CD14-positive monocyte (primary cell): ENCODE measurements at regions not wholly inside any gene's neighbourhood (a gene's known extent, or its start where the extent isn't known, plus 50 kb on each side); places are given as distances from the start of the nearest gene placed in this dataset.
A peak's percentile ranks its signal among the peaks of the same experiment; 100 is the strongest.

Experiments
- DNase-seq, 3 donors: peaks; one replicate each; pipeline ENCODE4 v3.0.0-alpha.2; 2011 to 2022
- H2AFZ ChIP-seq: 2 replicates; pipeline ENCODE4 v1.6.0; 2012; ENCODE audit warnings: mild to moderate bottlenecking, low read depth, low read length, inconsistent platforms; ENCODE audit not compliant: insufficient read depth, poor library complexity, severe bottlenecking
- H3K27ac ChIP-seq, 2 donors: 1 replicate in 1 of 2; 2 replicates in 1 of 2; pipeline ENCODE4 v1.5.1; 2012 to 2013; ENCODE audit warnings: low read length in 2 of 2, control low read depth in 1 of 2, inconsistent platforms in 1 of 2, low read depth in 1 of 2, mild to moderate bottlenecking in 1 of 2
- H3K27me3 ChIP-seq, 2 donors: one replicate each; pipeline versions ENCODE4 v1.6.0 to v1.6.1; 2011 to 2013; ENCODE audit warnings: low read length in 2 of 2; ENCODE audit not compliant: control insufficient read depth in 2 of 2, insufficient read depth in 2 of 2
- H3K36me3 ChIP-seq, 2 donors: replicated peaks in 1 of 2; 1 replicate in 1 of 2; 2 replicates in 1 of 2; pipeline versions ENCODE4 v1.5.1 to v1.6.1; 2012 to 2013; ENCODE audit warnings: low read length in 2 of 2, control low read depth in 1 of 2, inconsistent platforms in 1 of 2, mild to moderate bottlenecking in 1 of 2; ENCODE audit not compliant: insufficient read depth in 2 of 2, control insufficient read depth in 1 of 2
- H3K4me1 ChIP-seq, 2 donors: 1 replicate in 1 of 2; 2 replicates in 1 of 2; pipeline versions ENCODE4 v1.5.1 to v1.6.1; 2012 to 2013; ENCODE audit warnings: low read length in 2 of 2, control low read depth in 1 of 2, inconsistent platforms in 1 of 2, mild to moderate bottlenecking in 1 of 2, moderate library complexity in 1 of 2; ENCODE audit not compliant: insufficient read depth in 2 of 2, control insufficient read depth in 1 of 2
- H3K4me2 ChIP-seq: replicated peaks from 2 replicates; pipeline ENCODE3; 2012; ENCODE audit warnings: low read length, moderate library complexity, mild to moderate bottlenecking; ENCODE audit not compliant: poor library complexity, severe bottlenecking; ENCODE audit errors: extremely low read depth
- H3K4me3 ChIP-seq, 3 experiments: fragments of 200-600 bp in 1 of 3; sonication (generic) in 1 of 3; replicated peaks in 1 of 3; 1 replicate in 2 of 3; 2 replicates in 1 of 3; pipeline ENCODE4 v1.5.1; 2011 to 2013; ENCODE audit warnings: low read length in 3 of 3, mild to moderate bottlenecking in 3 of 3, control low read depth in 2 of 3, low read depth in 2 of 3, inconsistent platforms in 1 of 3, moderate library complexity in 1 of 3
- H3K79me2 ChIP-seq: 2 replicates; pipeline ENCODE4 v1.6.0; 2012; ENCODE audit warnings: mild to moderate bottlenecking, control low read depth, inconsistent platforms, low read length, moderate library complexity; ENCODE audit not compliant: insufficient read depth
- H3K9ac ChIP-seq: 2 replicates; pipeline ENCODE4 v1.6.0; 2017; ENCODE audit warnings: low read length, mild to moderate bottlenecking; ENCODE audit not compliant: insufficient read depth, poor library complexity, severe bottlenecking
- H3K9me3 ChIP-seq, 2 donors: replicated peaks in 1 of 2; 1 replicate in 1 of 2; 2 replicates in 1 of 2; pipeline versions ENCODE4 v1.5.1 to v1.6.1; 2012 to 2013; ENCODE audit warnings: low read length in 2 of 2, control low read depth in 1 of 2; ENCODE audit not compliant: control insufficient read depth in 1 of 2, insufficient read depth in 1 of 2
- H4K20me1 ChIP-seq: 2 replicates; pipeline ENCODE4 v1.6.0; 2012; ENCODE audit warnings: mild to moderate bottlenecking, low read length, control low read depth, moderate library complexity; ENCODE audit not compliant: insufficient read depth
- H3K27ac Mint-ChIP-seq, 7 donors: one replicate each; pipeline ENCODE4 v1.8.0; 2020; ENCODE audit warnings: mild to moderate bottlenecking in 7 of 7, mixed read lengths in 7 of 7, moderate library complexity in 6 of 7, inconsistent platforms in 2 of 7
- H3K27me3 Mint-ChIP-seq, 3 donors: one replicate each; pipeline ENCODE4 v1.8.0; 2021 to 2022; ENCODE audit warnings: low read depth in 3 of 3, mild to moderate bottlenecking in 3 of 3, mixed read lengths in 3 of 3, moderate library complexity in 3 of 3, inconsistent platforms in 1 of 3
- H3K36me3 Mint-ChIP-seq, 2 donors: one replicate each; pipeline ENCODE4 v1.8.0; 2020; ENCODE audit warnings: mixed read lengths in 2 of 2, inconsistent platforms in 1 of 2, mild to moderate bottlenecking in 1 of 2
- H3K4me1 Mint-ChIP-seq: one replicate; pipeline ENCODE4 v1.8.0; 2020; ENCODE audit warnings: mild to moderate bottlenecking, mixed read lengths
- H3K4me3 Mint-ChIP-seq, 2 donors: one replicate each; pipeline ENCODE4 v1.8.0; 2020; ENCODE audit warnings: mild to moderate bottlenecking in 2 of 2, mixed read lengths in 2 of 2, moderate library complexity in 1 of 2
- H3K9me3 Mint-ChIP-seq, 7 donors: one replicate each; pipeline ENCODE4 v1.8.0; 2020 to 2022; ENCODE audit warnings: mixed read lengths in 7 of 7, mild to moderate bottlenecking in 6 of 7, moderate library complexity in 6 of 7, inconsistent platforms in 2 of 7
- WGBS: methylation state at CpG from one replicate; pipeline ENCODE4 v1.1.5; 2013; ENCODE audit warnings: missing lambda C conversion rate; ENCODE audit not compliant: insufficient coverage; 5-methylcytosine and 5-hydroxymethylcytosine counted together
- intact Hi-C, 2 donors: fragments of 100-400 bp; cut with micrococcal nuclease; formaldehyde crosslinking; loops; one replicate each; pipeline versions ENCODE4 v1.15.0 to v1.15.1; 2023
- TF ChIP-seq, protein P1 (sequence below): fragments of 200-600 bp; IDR thresholded peaks from one replicate; pipeline ENCODE4 v1.8.0; 2022; ENCODE audit warnings: antibody characterized with exemption, mild to moderate bottlenecking

DNA sequence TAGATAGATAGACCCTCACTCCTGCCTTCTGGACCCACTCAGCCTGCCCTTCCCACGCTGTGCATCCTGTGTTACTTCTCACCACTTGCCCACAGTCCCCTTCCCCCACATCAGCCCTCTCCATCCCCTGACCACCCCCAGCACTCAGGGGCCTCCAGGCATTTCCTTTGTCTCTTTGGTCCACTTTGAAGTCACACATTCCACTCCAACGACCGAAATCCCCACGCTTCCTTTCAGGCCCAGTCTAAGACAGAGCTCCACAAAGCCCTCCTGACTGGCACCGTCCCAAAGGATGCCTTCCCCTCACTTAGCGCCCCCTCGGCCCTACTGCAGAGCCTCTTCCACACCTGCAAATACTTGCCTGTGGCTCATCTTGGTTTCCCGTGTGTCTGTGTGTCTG is 83.8 kb downstream of the FOXF2 start:
- Mint-ChIP-seq H3K27me3 (peaks cover 3 to 10% (median 8%) of the 10 kb centered on the region in 3 donors), H3K27ac (peak overlapping the region in 1 of 7 donors; percentile 30), H3K4me1 (no peaks in the 10 kb centered on the region), H3K36me3 (no peaks in the 10 kb centered on the region), H3K4me3 (no peak overlapping the region), H3K9me3 (peaks cover 0 to 2% (median 0%) of the 10 kb centered on the region in 7 donors)
- Histone ChIP-seq H2AFZ (no peak overlapping the region), H3K27me3 (no peaks in the 10 kb centered on the region), H3K79me2 (no peaks in the 10 kb centered on the region), H4K20me1 (no peaks in the 10 kb centered on the region), H3K9me3 (no peaks in the 10 kb centered on the region), H3K9ac (no peak overlapping the region), H3K4me1 (no peaks in the 10 kb centered on the region), H3K4me2 (no peak overlapping the region), H3K36me3 (no peaks in the 10 kb centered on the region), H3K4me3 (no peak overlapping the region), H3K27ac (no peak overlapping the region)
- TF ChIP-seq, protein P1, sequence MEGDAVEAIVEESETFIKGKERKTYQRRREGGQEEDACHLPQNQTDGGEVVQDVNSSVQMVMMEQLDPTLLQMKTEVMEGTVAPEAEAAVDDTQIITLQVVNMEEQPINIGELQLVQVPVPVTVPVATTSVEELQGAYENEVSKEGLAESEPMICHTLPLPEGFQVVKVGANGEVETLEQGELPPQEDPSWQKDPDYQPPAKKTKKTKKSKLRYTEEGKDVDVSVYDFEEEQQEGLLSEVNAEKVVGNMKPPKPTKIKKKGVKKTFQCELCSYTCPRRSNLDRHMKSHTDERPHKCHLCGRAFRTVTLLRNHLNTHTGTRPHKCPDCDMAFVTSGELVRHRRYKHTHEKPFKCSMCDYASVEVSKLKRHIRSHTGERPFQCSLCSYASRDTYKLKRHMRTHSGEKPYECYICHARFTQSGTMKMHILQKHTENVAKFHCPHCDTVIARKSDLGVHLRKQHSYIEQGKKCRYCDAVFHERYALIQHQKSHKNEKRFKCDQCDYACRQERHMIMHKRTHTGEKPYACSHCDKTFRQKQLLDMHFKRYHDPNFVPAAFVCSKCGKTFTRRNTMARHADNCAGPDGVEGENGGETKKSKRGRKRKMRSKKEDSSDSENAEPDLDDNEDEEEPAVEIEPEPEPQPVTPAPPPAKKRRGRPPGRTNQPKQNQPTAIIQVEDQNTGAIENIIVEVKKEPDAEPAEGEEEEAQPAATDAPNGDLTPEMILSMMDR, result no peak
- intact Hi-C loops, result no loop called here
- no peak for DNase-seq
- 63% methylated on average over 7 of the region's 8 CpGs for whole genome bisulfite sequencing

DNA sequence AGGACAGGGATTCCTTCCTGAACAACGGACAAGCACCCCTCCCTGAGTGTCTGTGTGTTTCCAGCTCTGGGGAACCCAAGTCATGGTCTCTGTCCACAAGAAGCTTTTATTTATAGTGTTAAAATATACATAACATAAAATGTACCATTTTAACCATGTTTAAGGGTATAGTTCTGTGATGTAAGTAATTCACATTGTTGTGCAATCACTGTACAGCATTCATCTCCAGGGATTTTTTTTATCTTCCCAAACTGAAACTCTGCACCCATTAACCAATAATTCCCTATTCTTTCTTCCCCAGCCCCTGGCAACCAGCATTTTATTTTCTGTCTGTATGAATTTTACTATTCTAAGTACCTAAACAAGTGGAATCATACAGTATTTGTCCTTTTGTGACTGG is 84.2 kb downstream of the FOXF2 start:
- H2AFZ ChIP-seq, result no peak overlapping the region
- H3K9ac ChIP-seq, result no peak overlapping the region
- H3K27me3 Mint-ChIP-seq, result peaks cover 3 to 12% (median 11%) of the 10 kb centered on the region in 3 donors
- no peaks in the 10 kb centered on the region for H4K20me1 ChIP-seq
- no peak overlapping the region for H3K4me3 ChIP-seq
- H3K4me1 Mint-ChIP-seq, result no peaks in the 10 kb centered on the region
- H3K27ac Mint-ChIP-seq, result peak overlapping the region in 1 of 7 donors; percentile 30
- H3K36me3 ChIP-seq, result no peaks in the 10 kb centered on the region
- H3K36me3 Mint-ChIP-seq, result no peaks in the 10 kb centered on the region
- no peaks in the 10 kb centered on the region for H3K27me3 ChIP-seq
- no peak for DNase-seq
- no peaks in the 10 kb centered on the region for H3K9me3 ChIP-seq
- peaks cover 0 to 3% (median 0%) of the 10 kb centered on the region in 7 donors for H3K9me3 Mint-ChIP-seq
- no peak overlapping the region for H3K4me3 Mint-ChIP-seq
- no peaks in the 10 kb centered on the region for H3K4me1 ChIP-seq
- no CpG with 5 or more reads among the region's 1 CpG for WGBS
- H3K27ac ChIP-seq, result no peak overlapping the region
- no peak overlapping the region for H3K4me2 ChIP-seq
- no peaks in the 10 kb centered on the region for H3K79me2 ChIP-seq
- intact Hi-C loops, result no loop called here
- TF ChIP-seq, protein P1, result no peak
